Tibial nerve (tissue), 3 donors: ENCODE measurements at regions not wholly inside any gene's neighbourhood (a gene's known extent, or its start where the extent isn't known, plus 50 kb on each side); places are given as distances from the start of the nearest gene placed in this dataset.

ENCODE experiments used
- POLR2A ChIP-seq, 2 donors: fragments of 450-650 bp; IDR thresholded peaks; one replicate each; pipeline ENCODE4 v1.6.1; 2017; ENCODE audit warnings: antibody characterized with exemption in 2 of 2, mild to moderate bottlenecking in 2 of 2, moderate library complexity in 2 of 2
- TF ChIP-seq, protein P1 (sequence below), 5 experiments: fragments of 200-600 bp in 3 of 5; fragments of 450-650 bp in 2 of 5; sonication (generic) in 3 of 5; IDR thresholded peaks; one replicate each; pipeline ENCODE4 v1.5.1; 2016 to 2019; ENCODE audit warnings: antibody characterized with exemption in 5 of 5, mild to moderate bottlenecking in 3 of 5, moderate library complexity in 2 of 5

GRCh38 chr12:116389326-116389725 lies 111.8 kb upstream of the MED13L start:
- TF ChIP-seq, protein P1, sequence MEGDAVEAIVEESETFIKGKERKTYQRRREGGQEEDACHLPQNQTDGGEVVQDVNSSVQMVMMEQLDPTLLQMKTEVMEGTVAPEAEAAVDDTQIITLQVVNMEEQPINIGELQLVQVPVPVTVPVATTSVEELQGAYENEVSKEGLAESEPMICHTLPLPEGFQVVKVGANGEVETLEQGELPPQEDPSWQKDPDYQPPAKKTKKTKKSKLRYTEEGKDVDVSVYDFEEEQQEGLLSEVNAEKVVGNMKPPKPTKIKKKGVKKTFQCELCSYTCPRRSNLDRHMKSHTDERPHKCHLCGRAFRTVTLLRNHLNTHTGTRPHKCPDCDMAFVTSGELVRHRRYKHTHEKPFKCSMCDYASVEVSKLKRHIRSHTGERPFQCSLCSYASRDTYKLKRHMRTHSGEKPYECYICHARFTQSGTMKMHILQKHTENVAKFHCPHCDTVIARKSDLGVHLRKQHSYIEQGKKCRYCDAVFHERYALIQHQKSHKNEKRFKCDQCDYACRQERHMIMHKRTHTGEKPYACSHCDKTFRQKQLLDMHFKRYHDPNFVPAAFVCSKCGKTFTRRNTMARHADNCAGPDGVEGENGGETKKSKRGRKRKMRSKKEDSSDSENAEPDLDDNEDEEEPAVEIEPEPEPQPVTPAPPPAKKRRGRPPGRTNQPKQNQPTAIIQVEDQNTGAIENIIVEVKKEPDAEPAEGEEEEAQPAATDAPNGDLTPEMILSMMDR (IDR thresholded peaks at IDR 0.05): no peak
- no peak for TF ChIP-seq POLR2A (IDR thresholded peaks at IDR 0.05)
